ENCODE measurements at regions not wholly inside any gene's neighbourhood (a gene's known extent, or its start where the extent isn't known, plus 50 kb on each side); places are given as distances from the start of the nearest gene placed in this dataset.

GRCh38 chr3:1019157-1019556, 73.7 kb upstream of the CNTN6 start:
- TF ChIP-seq CTCF (IDR thresholded peaks at IDR 0.05) = no peak
- no peak for TF ChIP-seq TCF12 (IDR thresholded peaks at IDR 0.05)
- TF ChIP-seq SMC3 (IDR thresholded peaks at IDR 0.05; ENCODE audit: low read depth, low read length) = no peak
- TF ChIP-seq JUND (IDR thresholded peaks at IDR 0.05) = no peak
- TF ChIP-seq POLR2AphosphoS5 (IDR thresholded peaks at IDR 0.05; ENCODE audit: low read depth, low read length) = no peak
- no peak for TF ChIP-seq FOXM1 (IDR thresholded peaks at IDR 0.05; ENCODE audit: low read depth)
- TF ChIP-seq RFX5 (IDR thresholded peaks at IDR 0.05; ENCODE audit: low read length) = no peak
- no peak for TF ChIP-seq RCOR1 (IDR thresholded peaks at IDR 0.05; ENCODE audit: low read length)
- no peak for TF ChIP-seq CHD2 (IDR thresholded peaks at IDR 0.05; ENCODE audit: low read length, partially characterized antibody)
- TF ChIP-seq, protein P1, sequence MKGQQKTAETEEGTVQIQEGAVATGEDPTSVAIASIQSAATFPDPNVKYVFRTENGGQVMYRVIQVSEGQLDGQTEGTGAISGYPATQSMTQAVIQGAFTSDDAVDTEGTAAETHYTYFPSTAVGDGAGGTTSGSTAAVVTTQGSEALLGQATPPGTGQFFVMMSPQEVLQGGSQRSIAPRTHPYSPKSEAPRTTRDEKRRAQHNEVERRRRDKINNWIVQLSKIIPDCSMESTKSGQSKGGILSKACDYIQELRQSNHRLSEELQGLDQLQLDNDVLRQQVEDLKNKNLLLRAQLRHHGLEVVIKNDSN (IDR thresholded peaks at IDR 0.05; ENCODE audit: borderline replicate concordance, low read depth) = no peak
